ACC112 (cell line): ENCODE measurements at regions not wholly inside any gene's neighbourhood (a gene's known extent, or its start where the extent isn't known, plus 50 kb on each side); places are given as distances from the start of the nearest gene placed in this dataset.

Experiments
- H2AFZ ChIP-seq: fragments of 200-600 bp; sonication (generic); one replicate; pipeline ENCODE4 v1.6.0; 2017; ENCODE audit warnings: antibody characterized with exemption, low read length; ENCODE audit not compliant: unreplicated experiment
- H3K27ac ChIP-seq: fragments of 200-600 bp; sonication (generic); 2 replicates; pipeline ENCODE4 v1.5.1; 2014; ENCODE audit warnings: low read depth, mild to moderate bottlenecking, antibody characterized with exemption, low read length, moderate library complexity
- H3K27me3 ChIP-seq: fragments of 200-600 bp; sonication (generic); 2 replicates; pipeline ENCODE4 v1.6.1; 2014; ENCODE audit warnings: mild to moderate bottlenecking, antibody characterized with exemption, low read length, moderate library complexity, mixed read lengths; ENCODE audit not compliant: insufficient read depth
- H3K36me3 ChIP-seq: fragments of 200-600 bp; sonication (generic); 2 replicates; pipeline ENCODE4 v1.6.1; 2016; ENCODE audit warnings: mild to moderate bottlenecking, antibody characterized with exemption, low read length, moderate library complexity, mixed read lengths; ENCODE audit not compliant: insufficient read depth
- H3K4me1 ChIP-seq: fragments of 200-600 bp; sonication (generic); one replicate; pipeline ENCODE4 v1.6.1; 2016; ENCODE audit warnings: low read length, mixed read lengths; ENCODE audit not compliant: insufficient read depth, unreplicated experiment, control insufficient read depth
- H3K4me3 ChIP-seq: fragments of 200-600 bp; sonication (generic); 2 replicates; pipeline ENCODE4 v1.5.1; 2014; ENCODE audit warnings: mild to moderate bottlenecking, low read depth, low read length
- H3K79me2 ChIP-seq: fragments of 200-600 bp; sonication (generic); one replicate; pipeline ENCODE4 v1.6.0; 2016; ENCODE audit warnings: low read length; ENCODE audit not compliant: control insufficient read depth, unreplicated experiment, insufficient read depth

DNA sequence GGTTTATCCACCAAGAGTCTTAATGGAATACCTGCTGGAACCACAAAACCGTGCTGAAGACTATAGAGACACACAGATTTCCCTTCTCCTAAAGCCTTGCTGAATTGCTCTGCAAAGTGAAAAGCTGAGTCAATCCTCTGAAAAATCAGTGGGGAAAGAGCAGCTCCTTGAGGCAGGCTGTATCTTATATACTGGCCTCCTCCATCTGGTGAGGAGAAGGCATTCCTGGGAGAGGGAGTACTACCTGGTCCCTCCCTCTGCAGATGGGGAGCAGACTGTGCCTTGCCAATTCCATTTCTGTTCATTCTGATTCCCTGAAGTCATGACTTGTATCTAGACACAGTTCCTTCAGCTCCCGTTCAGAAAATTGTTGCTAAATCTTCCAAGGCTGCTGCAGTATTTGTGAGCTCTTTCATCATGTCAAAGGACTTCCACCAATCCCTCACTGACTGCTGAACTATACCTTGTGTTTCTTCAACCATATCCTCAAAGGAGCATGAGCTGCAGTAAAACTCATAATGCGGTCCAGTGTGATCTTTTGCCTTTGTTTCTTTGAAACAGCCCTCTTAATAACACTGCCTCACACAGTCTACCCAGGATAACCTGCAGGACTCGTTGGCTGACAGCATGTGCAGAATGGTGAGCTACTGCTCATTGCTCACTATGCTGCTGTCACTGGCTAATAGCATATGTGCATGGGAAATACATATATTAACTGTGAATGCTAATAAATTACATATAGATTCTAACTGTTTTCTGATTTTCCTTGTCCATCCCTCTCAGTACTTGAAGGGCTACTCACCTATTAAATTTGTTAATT lies 84.5 kb downstream of the FOXD1 start:
- Histone ChIP-seq H3K27me3 (no peaks in the 10 kb centered on the region), H3K36me3 (no peaks in the 10 kb centered on the region), H3K79me2 (no peaks in the 10 kb centered on the region), H3K4me3 (no peak overlapping the region), H2AFZ (no peak overlapping the region), H3K27ac (peak overlapping the region; percentile 80), H3K4me1 (peaks cover 34% of the 10 kb centered on the region)

DNA sequence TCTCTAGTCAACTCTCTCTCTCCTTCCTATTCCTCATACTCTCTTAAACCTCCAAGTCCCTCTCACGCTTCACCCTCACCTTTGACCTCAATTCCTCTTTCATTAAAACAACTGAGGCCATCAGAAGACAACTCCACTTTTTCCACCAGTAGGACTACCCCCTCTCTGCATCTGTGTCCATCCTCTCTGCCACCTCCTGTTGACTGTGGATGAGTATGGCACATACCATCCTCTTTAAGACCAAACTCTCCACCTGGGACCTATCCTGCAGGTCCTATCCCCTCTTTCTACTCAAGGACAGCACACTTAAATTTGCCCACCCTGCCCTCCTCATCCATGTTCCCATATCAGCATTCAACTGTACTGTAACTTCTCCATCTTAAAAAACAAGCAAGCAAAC lies 89.2 kb downstream of the FOXD1 start:
- H3K4me1 ChIP-seq = peaks cover 7% of the 10 kb centered on the region
- H3K27me3 ChIP-seq = no peaks in the 10 kb centered on the region
- H3K4me3 ChIP-seq = no peak overlapping the region
- H3K36me3 ChIP-seq = no peaks in the 10 kb centered on the region
- no peak overlapping the region for H2AFZ ChIP-seq
- no peaks in the 10 kb centered on the region for H3K79me2 ChIP-seq
- no peak overlapping the region for H3K27ac ChIP-seq

DNA sequence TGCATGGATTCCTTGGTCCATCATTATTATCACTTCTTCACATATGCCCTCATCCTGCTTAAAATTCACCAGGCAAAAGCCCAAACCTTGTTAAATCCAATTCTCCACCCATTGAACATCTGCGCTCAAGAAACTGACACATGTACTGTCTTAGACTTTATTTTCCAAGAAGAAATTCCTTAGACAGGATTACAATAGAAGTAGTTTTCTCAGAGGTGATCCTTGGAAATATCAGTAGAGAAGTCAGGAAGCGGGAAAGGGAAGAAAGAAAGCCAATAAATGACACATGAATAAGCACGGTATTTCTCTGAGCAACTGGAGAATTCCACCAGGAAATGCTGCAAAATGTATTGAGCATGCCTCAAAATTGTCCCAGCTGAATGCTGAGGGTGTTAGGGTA lies 90.2 kb downstream of the FOXD1 start:
- Histone ChIP-seq H3K36me3 (no peaks in the 10 kb centered on the region), H2AFZ (no peak overlapping the region), H3K4me1 (no peaks in the 10 kb centered on the region), H3K4me3 (no peak overlapping the region), H3K27ac (no peak overlapping the region), H3K79me2 (no peaks in the 10 kb centered on the region), H3K27me3 (no peaks in the 10 kb centered on the region)

DNA sequence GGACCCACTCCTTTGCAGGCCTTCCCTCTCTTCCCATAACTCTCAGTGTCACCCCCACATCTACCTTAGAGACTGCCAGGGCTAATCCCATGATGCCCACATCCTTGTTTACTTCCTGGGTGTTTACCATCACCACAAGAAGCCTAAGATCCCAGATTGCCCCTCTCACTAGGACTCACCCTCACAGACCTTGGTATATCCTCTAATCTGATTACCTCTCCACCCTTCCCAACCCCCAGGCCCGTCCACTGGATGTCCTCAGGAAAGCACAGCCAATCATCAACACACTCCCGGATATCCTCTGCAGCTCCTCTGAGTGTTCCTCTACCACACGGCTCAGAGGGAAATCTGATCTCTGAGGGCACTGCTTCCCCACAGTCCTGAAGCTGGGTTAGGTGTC lies 91.0 kb downstream of the FOXD1 start:
- Histone ChIP-seq H3K79me2 (no peaks in the 10 kb centered on the region), H3K4me1 (no peaks in the 10 kb centered on the region), H3K36me3 (no peaks in the 10 kb centered on the region), H3K4me3 (no peak overlapping the region), H3K27ac (no peak overlapping the region), H3K27me3 (no peaks in the 10 kb centered on the region), H2AFZ (no peak overlapping the region)

DNA sequence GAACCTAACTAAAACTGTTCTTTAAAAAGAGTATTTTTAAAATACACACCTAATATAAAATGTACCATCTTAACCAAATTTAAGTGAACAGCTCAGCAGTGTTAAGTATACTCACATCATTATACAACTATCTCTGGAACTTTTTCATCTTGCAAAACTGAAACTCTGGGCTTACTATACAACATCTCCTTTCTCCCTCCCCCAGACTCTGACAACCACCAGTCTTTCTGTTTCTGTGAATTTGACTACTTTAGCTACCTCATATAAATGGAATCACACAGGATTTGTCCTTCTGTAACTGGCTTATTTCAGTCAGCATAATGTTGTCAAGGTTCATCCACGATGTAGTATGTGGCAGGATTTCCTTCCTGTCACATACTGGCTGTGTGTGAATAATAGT lies 93.5 kb downstream of the FOXD1 start:
- Histone ChIP-seq H3K27me3 (no peaks in the 10 kb centered on the region), H3K4me3 (no peak overlapping the region), H3K4me1 (no peaks in the 10 kb centered on the region), H2AFZ (no peak overlapping the region), H3K79me2 (no peaks in the 10 kb centered on the region), H3K36me3 (no peaks in the 10 kb centered on the region), H3K27ac (no peak overlapping the region)

DNA sequence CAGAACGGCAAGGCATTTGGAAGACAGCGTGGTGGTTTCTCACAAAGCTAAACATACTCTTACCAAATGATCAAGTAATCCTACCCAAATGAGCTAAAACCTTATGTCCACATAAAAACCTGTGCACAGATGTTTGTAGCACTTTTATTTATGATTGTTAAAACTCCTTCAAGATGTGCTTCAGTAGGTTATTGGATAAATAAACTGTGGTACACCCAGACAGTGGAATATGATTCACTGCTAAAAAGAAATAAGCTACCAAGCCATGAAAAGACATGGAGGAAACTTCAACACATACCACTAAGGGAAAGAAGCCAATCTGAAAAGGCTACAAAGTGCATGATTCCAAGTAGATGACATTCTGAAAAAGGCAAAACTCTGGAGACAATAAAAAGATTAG lies 94.2 kb downstream of the FOXD1 start:
- Histone ChIP-seq H3K4me1 (no peaks in the 10 kb centered on the region), H2AFZ (no peak overlapping the region), H3K27me3 (no peaks in the 10 kb centered on the region)

DNA sequence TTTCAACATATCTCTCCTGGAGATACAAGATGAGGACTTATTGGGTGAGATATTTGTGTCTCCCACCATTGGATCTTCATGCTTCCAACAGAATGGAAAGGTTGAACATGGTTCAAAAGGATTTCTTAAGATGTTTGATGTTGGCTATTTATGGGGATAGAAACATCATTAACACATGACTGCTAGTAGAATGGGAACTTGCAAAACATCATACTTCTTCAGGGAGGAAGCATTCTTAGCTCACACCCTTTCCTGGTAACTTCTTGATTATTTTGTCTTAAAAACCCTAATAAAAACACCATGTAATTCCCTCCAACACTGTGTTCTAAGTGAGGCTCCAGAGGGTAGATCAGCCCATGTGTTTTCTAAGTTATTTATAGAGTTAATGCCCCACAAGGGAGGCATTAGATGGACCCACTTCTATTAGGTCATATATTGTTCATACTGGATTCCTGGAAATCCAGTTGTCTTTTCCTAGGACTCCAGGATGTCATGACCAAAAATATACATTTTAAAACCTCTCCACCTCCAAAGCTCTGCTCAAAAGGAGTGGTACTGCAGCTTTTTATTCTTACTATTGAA lies 95.8 kb downstream of the FOXD1 start:
- no peaks in the 10 kb centered on the region for H3K79me2 ChIP-seq
- no peaks in the 10 kb centered on the region for H3K36me3 ChIP-seq
- no peaks in the 10 kb centered on the region for H3K27me3 ChIP-seq

More for the DNA sequence above, 94.2 kb downstream of the FOXD1 start:
- Histone ChIP-seq H3K4me3 (no peak overlapping the region), H3K36me3 (no peaks in the 10 kb centered on the region), H3K27ac (no peak overlapping the region), H3K79me2 (no peaks in the 10 kb centered on the region)

DNA sequence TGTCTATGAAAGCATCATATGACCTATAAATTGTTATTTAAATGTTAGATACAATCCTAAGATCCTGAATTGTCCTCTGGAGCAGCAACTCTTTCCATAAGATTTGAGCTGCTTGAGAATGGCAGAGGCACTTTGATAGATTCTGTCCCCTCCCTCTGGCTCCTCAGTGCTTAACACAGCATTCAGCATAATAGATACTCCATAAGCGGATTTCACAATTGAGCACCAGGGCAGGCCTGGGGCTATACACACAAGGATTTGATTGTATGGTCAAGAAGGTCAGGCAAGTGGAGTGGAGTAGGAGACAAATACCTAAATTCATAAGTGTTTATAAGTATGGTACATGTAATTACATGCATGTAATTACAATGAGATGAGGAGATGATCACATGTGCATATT lies 96.3 kb downstream of the FOXD1 start:
- H3K36me3 ChIP-seq = no peaks in the 10 kb centered on the region
- H3K27ac ChIP-seq = no peak overlapping the region
- no peak overlapping the region for H3K4me3 ChIP-seq
- H2AFZ ChIP-seq = no peak overlapping the region
- H3K4me1 ChIP-seq = no peaks in the 10 kb centered on the region
- no peaks in the 10 kb centered on the region for H3K79me2 ChIP-seq
- H3K27me3 ChIP-seq = no peaks in the 10 kb centered on the region

More for the DNA sequence above, 95.8 kb downstream of the FOXD1 start:
- Histone ChIP-seq H3K4me1 (no peaks in the 10 kb centered on the region), H3K27ac (no peak overlapping the region), H2AFZ (no peak overlapping the region), H3K4me3 (no peak overlapping the region)

DNA sequence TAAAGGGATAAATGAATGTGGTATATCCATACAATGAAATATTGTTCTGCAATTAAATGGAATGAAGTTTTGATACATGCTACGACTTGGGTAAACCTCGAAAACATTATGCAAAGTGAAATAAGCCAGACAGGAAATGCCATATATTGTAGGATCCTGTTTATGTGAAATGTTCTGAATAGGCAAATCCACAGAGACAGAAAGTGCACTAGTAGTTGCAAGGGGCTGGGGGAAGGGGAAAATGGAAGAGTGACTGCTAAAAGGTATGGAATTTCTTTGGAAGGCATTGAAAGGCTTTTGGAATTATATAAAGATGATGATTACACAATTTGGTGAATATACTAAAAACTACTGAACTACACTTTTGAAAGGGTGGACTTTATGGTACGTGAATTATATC lies 97.0 kb downstream of the FOXD1 start:
- Histone ChIP-seq H3K4me3 (no peak overlapping the region), H2AFZ (no peak overlapping the region), H3K4me1 (no peaks in the 10 kb centered on the region), H3K36me3 (no peaks in the 10 kb centered on the region), H3K27ac (no peak overlapping the region), H3K79me2 (no peaks in the 10 kb centered on the region), H3K27me3 (no peaks in the 10 kb centered on the region)

DNA sequence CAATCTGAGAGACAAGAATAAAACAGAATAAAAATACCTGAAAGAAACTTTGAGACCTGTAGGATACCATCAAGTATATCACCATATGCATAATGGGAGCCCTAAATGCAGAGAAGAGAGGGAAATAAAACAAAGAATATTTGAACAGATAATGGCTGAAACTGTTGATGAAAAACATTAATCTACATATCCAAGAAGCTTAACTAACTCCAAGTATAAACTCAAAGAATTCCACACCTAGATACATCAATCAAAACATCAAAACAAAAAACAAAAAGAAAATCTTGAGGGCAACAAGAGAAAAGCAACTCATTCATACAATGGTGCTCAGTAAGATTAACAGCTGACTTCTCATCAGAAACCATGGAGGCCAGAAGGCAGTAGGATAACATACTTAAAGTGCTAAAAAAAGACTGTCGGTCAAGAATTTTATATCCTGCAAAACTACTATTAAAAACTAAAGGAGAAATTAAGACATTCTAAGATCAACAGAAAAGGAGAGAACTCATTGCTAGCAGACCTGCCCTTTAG lies 101.6 kb downstream of the FOXD1 start:
- Histone ChIP-seq H3K4me1 (no peaks in the 10 kb centered on the region), H3K27ac (no peak overlapping the region)

DNA sequence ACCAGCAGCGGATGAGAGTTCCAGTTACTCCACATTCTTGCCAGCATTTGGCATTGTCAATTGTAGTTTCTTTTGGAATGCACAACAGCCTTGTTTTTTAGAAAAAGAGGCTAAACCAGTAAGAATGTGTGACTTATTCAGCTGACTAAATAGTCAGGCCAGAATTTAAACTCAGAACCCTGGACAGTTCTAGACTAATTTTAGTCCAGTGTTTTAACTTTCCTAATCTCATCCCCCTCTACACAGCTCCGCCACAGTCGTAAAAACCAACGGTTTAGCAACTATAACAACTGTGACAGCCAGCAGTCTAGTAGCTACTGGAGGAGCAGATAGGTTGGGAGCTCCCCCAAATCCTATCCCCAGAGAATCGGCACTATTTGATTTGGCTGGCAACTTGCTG lies 103.7 kb downstream of the FOXD1 start:
- H3K27me3 ChIP-seq = peaks cover 10% of the 10 kb centered on the region
- no peaks in the 10 kb centered on the region for H3K4me1 ChIP-seq
- no peak overlapping the region for H3K27ac ChIP-seq
- no peak overlapping the region for H2AFZ ChIP-seq
- no peaks in the 10 kb centered on the region for H3K79me2 ChIP-seq
- no peak overlapping the region for H3K4me3 ChIP-seq
- no peaks in the 10 kb centered on the region for H3K36me3 ChIP-seq

More for the DNA sequence above, 101.6 kb downstream of the FOXD1 start:
- no peak overlapping the region for H3K4me3 ChIP-seq
- H3K36me3 ChIP-seq = no peaks in the 10 kb centered on the region
- no peak overlapping the region for H2AFZ ChIP-seq
- no peaks in the 10 kb centered on the region for H3K79me2 ChIP-seq
- H3K27me3 ChIP-seq = peaks cover 10% of the 10 kb centered on the region
